HepG2 (cell line): ENCODE measurements at regions not wholly inside any gene's neighbourhood (a gene's known extent, or its start where the extent isn't known, plus 50 kb on each side); places are given as distances from the start of the nearest gene placed in this dataset.

Experiments
- ARHGAP35 ChIP-seq: sonication (generic); formaldehyde crosslinking; IDR thresholded peaks from 2 replicates; pipeline ENCODE4 v1.9.0; 2022; ENCODE audit warnings: mild to moderate bottlenecking, inconsistent platforms, moderate library complexity, missing genetic modification reagents, borderline replicate concordance
- HNRNPLL ChIP-seq: fragments of 200-400 bp; formaldehyde crosslinking; IDR thresholded peaks from 2 replicates; pipeline ENCODE4 v1.6.1; 2017; ENCODE audit warnings: mild to moderate bottlenecking, low read depth, low read length; ENCODE audit not compliant: poor library complexity, severe bottlenecking
- NFYB ChIP-seq: sonication (generic); formaldehyde crosslinking; IDR thresholded peaks from 2 replicates; pipeline ENCODE4 v1.4.0; 2020; ENCODE audit warnings: missing genetic modification reagents
- NR0B2 ChIP-seq: sonication (generic); formaldehyde crosslinking; IDR thresholded peaks from 2 replicates; pipeline ENCODE4 v1.4.0; 2020; ENCODE audit warnings: mild to moderate bottlenecking, missing genetic modification reagents
- NR3C1 ChIP-seq: sonication (generic); formaldehyde crosslinking; IDR thresholded peaks from 2 replicates; pipeline ENCODE4 v1.4.0; 2020; ENCODE audit warnings: missing genetic modification reagents
- TCF7L2 ChIP-seq: IDR thresholded peaks from 2 replicates; pipeline ENCODE4 v1.6.1; 2011; ENCODE audit warnings: mild to moderate bottlenecking, low read depth, low read length, moderate library complexity
- ZNF546 ChIP-seq: sonication (generic); formaldehyde crosslinking; conservative IDR thresholded peaks from 2 replicates; pipeline ENCODE4 v1.8.1; 2023; ENCODE audit warnings: mild to moderate bottlenecking, missing genetic modification reagents
- TF ChIP-seq, protein P1 (sequence below): sonication (generic); formaldehyde crosslinking; IDR thresholded peaks from 2 replicates; pipeline ENCODE4 v1.5.1; 2020; ENCODE audit warnings: mild to moderate bottlenecking, missing genetic modification reagents
- TF ChIP-seq, protein P2 (sequence below): sonication (generic); formaldehyde crosslinking; IDR thresholded peaks from 2 replicates; pipeline ENCODE4 v1.5.1; 2020; ENCODE audit warnings: mild to moderate bottlenecking, missing genetic modification reagents, borderline replicate concordance

DNA sequence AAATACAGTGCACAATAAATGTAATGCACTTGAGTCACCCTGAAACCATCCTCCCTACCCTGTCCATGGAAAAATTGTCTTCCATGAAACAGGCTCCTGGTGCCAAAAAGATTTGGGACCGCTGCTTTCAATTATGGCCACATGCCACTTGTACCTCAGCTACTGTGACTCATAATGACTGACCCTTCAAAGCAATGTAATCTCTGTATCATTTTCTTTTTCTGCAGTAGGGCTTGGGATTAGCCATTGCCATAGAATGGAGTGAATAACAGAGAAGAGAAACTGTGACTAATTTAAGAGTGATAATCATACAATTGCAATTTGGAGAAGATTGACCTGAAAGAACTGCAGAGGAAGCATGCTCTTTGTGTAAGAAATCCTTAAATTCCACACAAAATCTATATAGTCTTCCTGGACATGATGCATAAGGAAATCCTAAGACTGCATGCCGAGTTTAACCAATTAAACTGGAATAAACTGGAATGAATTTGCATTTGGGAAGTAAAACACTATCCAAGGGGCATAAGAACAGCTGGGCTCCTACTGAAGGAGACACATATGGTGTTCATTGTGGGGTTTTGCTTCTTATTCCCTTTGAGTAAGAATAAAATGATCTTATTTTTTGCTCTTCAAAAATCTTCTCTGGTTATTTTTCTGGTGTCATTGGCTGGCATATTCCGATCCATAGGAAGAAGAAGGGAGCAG, 59.5 kb upstream of the SLC7A1 start (continued):
- no peak for TF ChIP-seq ZNF546
- TF ChIP-seq NFYB (CRISPR knock-in tag): no peak
- no peak for TF ChIP-seq HNRNPLL
- no peak for TF ChIP-seq NR0B2
- TF ChIP-seq NR3C1: no peak
- TF ChIP-seq ARHGAP35 (CRISPR knock-in tag): no peak
- no peak for TF ChIP-seq TCF7L2
- TF ChIP-seq, protein P1, sequence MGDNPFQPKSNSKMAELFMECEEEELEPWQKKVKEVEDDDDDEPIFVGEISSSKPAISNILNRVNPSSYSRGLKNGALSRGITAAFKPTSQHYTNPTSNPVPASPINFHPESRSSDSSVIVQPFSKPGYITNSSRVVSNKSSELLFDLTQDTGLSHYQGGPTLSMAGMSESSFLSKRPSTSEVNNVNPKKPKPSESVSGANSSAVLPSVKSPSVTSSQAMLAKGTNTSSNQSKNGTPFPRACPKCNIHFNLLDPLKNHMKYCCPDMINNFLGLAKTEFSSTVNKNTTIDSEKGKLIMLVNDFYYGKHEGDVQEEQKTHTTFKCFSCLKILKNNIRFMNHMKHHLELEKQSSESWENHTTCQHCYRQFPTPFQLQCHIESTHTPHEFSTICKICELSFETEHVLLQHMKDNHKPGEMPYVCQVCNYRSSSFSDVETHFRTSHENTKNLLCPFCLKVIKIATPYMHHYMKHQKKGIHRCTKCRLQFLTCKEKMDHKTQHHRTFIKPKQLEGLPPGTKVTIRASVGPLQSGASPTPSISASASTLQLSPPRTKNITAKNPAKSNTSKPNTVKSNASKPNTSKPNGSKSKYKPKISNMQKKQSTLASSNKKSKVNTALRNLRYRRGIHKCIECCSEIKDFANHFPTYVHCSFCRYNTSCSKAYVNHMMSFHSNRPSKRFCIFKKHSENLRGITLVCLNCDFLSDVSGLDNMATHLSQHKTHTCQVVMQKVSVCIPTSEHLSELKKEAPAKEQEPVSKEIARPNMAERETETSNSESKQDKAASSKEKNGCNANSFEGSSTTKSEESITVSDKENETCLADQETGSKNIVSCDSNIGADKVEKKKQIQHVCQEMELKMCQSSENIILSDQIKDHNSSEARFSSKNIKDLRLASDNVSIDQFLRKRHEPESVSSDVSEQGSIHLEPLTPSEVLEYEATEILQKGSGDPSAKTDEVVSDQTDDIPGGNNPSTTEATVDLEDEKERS (CRISPR knock-in tag): no peak
- TF ChIP-seq, protein P2, sequence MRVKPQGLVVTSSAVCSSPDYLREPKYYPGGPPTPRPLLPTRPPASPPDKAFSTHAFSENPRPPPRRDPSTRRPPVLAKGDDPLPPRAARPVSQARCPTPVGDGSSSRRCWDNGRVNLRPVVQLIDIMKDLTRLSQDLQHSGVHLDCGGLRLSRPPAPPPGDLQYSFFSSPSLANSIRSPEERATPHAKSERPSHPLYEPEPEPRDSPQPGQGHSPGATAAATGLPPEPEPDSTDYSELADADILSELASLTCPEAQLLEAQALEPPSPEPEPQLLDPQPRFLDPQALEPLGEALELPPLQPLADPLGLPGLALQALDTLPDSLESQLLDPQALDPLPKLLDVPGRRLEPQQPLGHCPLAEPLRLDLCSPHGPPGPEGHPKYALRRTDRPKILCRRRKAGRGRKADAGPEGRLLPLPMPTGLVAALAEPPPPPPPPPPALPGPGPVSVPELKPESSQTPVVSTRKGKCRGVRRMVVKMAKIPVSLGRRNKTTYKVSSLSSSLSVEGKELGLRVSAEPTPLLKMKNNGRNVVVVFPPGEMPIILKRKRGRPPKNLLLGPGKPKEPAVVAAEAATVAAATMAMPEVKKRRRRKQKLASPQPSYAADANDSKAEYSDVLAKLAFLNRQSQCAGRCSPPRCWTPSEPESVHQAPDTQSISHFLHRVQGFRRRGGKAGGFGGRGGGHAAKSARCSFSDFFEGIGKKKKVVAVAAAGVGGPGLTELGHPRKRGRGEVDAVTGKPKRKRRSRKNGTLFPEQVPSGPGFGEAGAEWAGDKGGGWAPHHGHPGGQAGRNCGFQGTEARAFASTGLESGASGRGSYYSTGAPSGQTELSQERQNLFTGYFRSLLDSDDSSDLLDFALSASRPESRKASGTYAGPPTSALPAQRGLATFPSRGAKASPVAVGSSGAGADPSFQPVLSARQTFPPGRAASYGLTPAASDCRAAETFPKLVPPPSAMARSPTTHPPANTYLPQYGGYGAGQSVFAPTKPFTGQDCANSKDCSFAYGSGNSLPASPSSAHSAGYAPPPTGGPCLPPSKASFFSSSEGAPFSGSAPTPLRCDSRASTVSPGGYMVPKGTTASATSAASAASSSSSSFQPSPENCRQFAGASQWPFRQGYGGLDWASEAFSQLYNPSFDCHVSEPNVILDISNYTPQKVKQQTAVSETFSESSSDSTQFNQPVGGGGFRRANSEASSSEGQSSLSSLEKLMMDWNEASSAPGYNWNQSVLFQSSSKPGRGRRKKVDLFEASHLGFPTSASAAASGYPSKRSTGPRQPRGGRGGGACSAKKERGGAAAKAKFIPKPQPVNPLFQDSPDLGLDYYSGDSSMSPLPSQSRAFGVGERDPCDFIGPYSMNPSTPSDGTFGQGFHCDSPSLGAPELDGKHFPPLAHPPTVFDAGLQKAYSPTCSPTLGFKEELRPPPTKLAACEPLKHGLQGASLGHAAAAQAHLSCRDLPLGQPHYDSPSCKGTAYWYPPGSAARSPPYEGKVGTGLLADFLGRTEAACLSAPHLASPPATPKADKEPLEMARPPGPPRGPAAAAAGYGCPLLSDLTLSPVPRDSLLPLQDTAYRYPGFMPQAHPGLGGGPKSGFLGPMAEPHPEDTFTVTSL (CRISPR knock-in tag): no peak
